Fibroblast of gingiva (primary cell): ENCODE measurements at regions not wholly inside any gene's neighbourhood (a gene's known extent, or its start where the extent isn't known, plus 50 kb on each side); places are given as distances from the start of the nearest gene placed in this dataset.
A peak's percentile ranks its signal among the peaks of the same experiment; 100 is the strongest.

ENCODE experiments used
- DNase-seq: peaks from one replicate; pipeline ENCODE4 v3.0.0-alpha.2; 2011; ENCODE audit warnings: low read depth

DNA sequence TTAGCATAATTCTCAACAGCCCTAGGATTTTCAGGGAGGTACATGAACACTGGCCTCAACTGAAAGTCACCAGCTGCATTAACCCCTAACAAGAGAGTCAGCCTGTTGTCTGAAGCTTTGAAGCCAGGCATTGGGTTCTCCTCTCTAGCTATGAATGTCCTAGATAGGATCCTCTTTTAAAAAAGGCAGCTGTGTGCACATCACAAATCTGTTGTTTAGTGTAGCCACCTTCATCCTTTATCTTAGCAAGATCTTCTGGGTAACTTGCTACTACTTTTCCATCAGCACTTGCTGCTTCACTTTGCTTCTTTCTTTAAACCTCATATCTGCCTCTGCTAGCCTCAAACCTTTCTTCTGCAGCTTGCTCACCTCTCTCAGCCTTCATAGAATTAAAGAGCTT, 1692.1 kb downstream of the EFNB2 start:
- DNase-seq = no peak

DNA sequence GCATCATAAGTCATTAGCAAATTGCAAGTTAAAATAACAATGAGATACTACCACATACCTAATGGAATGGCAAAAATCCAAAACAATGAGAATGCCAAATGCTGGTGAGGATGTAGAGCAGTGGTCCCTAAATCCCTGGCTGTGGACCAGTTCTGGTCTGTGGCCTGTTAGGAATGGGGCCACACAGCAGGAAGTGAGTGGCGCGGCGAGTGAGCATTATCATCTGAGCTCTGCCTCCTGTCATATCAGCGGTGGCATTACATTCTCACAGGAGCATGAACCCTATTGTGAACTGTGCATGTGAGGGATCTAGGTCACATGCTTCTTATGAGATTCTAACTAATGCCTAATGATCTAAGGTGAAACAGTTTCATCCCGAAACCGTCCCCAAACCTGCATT, 1694.4 kb downstream of the EFNB2 start:
- no peak for DNase-seq

GRCh38 chr13:104837756-104838155, 1697.7 kb downstream of the EFNB2 start:
- no peak for DNase-seq

DNA sequence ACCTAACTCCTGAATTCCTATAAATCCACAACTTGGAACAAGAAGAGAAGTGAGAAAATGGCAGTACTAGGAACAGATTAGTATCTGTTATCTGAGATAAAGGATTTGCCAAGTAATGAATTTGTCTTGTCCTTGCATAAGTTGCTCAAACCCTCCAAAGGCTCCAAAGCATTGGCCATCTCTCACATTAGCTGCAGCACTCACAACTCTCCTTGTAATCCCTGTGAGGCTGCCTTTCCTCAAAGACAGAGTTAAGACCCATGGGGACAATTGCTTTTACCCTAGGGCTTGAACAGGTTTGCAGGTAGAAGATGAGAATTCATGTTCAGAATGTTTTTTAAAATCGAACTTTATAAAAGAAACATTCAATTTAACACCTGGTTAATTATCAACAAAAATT, 1702.2 kb downstream of the EFNB2 start:
- DNase-seq = no peak

GRCh38 chr13:104832231-104832630, 1703.2 kb downstream of the EFNB2 start:
- no peak for DNase-seq

DNA sequence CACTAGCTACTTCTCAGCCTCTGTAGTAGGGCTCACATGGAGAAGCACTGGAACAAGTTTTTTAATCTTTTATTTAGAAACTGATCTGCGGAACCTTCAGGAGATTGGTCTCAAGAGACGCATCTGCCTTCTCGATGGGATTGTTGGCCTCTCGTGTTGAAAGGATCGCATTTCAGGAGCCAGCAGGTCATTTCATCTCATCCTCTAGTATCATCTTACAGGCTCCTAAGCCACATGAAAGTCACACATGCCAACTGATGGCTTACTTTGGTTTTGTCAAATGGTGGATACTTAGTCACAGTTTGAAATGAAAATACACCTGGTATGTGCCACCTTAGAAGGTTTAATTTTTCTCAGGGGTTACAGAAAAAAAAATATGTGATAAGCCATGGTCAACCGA, 1703.6 kb downstream of the EFNB2 start:
- DNase-seq = no peak

DNA sequence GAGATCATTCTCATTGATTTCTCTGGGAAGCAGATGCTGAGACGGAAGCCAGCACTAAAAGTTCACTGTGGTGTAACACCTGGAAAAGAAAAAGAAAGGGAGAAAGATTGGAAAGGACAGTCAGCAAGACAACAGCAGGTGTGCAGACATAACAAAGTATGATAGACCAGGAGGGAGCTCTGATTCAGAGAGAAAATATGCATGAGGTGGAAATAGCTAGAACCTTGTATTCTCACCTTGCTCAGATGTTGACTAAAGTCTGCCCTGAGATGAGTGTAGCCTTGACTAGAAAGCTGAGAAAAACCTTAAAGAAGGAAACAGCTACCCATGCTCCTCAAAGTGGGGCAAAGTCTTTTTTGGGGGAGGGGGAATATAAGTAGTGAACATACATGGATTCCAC, 1711.8 kb downstream of the EFNB2 start:
- no peak for DNase-seq

GRCh38 chr13:104823071-104823470, 1712.4 kb downstream of the EFNB2 start:
- DNase-seq = no peak

DNA sequence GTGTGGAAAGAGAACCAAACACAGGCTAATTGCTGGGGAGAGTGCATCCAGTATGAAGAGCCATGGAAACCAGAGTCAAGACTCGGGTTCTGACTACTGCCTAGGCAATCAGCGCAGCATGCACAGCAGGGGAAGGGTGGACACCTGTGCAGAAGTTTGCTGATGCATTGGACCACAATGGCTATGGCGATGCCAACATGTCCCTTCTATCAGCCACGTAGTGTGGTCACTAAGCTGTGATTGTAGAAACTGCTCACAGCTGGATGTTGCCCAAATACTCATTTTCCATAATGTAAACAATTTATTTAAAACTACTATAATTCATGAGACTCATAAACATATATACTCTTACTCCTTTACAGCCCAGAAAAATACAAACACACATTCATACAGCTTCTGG, 1718.2 kb downstream of the EFNB2 start:
- DNase-seq = no peak

GRCh38 chr13:104816726-104817125, 1718.7 kb downstream of the EFNB2 start:
- no peak for DNase-seq

DNA sequence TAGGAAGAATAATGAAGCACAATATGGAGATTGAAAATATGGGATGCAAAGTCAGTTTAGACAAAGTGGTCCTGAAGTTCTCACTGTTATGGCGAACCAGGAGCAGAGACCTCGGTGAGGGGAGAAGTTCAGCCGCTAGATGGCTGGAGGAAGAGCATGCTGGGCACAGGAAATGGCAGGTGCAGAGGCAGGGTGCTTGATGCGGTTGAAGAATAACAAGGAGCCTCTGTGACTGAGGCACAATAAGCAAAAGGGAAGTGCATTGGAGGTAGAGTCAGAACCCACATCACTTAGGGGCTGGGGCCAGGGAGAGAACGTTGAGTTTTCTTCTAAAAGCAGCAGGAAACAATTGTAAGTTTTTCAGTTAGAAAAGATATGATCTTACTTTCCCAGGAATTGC, 1725.2 kb downstream of the EFNB2 start:
- no peak for DNase-seq

DNA sequence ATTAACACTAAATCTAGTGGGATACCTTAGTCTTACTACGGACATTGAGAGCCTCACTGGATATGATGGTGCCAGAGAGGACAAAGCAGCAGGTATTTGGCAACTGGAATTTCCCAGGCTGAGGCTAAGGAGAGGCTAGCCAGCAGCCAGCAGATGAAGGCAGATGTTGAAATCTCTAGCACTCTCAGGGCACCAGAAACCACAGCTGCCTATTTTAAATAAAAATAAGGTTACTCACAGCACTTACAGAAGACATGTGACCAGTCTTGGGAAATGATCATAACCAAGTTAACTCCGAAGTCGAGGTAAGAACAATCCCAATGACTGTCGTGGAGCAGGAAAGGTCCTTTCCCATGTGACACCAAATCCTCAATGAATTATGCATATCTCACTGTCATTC, 1726.0 kb downstream of the EFNB2 start:
- no peak for DNase-seq

DNA sequence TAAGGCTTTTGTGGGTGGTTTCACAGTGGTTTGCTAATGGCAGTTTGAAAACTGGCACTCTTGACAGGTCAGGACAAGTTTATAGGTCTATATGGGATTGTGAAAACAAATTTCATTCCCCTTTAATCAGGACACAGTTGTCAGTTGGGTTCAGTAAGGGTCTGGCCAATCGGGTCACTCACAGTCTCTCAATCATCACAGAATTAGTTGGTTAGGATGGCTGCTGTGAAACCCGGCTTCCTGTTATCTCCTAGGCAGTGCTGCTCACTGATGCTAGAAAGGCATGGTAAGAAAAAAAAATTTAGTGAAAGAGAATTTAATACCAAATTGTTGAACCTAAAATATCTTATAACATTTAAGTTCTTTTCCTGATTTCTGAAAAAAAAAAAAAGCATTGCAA, 1730.1 kb downstream of the EFNB2 start:
- no peak for DNase-seq

DNA sequence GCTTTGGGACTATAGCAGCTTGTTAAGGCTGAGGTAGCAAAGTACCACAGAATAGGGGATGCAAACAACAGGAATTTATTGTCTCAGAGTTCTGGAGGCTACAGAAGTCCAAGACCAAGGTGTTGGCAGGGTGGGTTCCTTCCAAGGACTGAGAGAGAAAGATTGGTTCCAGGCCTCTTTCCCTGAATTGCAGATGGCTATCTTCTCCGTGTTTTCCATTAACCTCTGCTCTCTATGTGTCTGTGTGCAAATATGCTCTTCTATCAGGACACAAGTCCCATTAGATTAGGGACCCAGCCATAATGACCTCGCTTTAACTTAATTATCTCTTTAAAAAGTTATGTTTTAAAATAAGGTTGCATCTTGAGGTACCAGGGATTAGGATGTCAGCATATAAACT, 1732.9 kb upstream of the SLC10A2 start:
- no peak for DNase-seq

DNA sequence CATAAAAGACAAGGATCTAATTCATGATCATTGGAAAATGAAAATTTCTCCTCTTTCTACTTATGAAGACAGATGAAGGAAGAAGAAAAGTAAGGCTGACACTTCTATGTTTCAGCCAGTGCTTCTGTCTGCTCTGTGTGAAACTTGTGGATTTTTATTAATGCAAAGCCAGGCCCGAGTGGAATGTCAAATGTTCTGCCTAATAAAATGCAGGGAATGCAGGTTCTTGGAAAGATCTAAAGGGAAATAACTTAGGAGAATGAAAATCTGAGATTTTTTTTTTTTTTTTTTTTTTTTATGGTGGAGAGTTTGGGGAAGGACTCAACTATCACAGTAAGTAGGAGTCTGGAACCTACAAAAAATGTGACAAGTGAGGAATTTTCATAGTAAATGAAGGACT, 1732.3 kb upstream of the SLC10A2 start:
- no peak for DNase-seq

GRCh38 chr13:104796581-104796980, 1730.4 kb upstream of the SLC10A2 start:
- DNase-seq = no peak

GRCh38 chr13:104785952-104786351, 1719.7 kb upstream of the SLC10A2 start:
- no peak for DNase-seq

GRCh38 chr13:104784891-104785290, 1718.7 kb upstream of the SLC10A2 start:
- DNase-seq = no peak

- no peak for DNase-seq
Measured at GRCh38 chr13:104782741-104783140, 1716.5 kb upstream of the SLC10A2 start.

- peak; percentile 3 for DNase-seq
Measured at GRCh38 chr13:104779311-104779993, 1713.2 kb upstream of the SLC10A2 start.

- peak; percentile 2 for DNase-seq
Measured at GRCh38 chr13:104773775-104774174, 1707.6 kb upstream of the SLC10A2 start.

DNA sequence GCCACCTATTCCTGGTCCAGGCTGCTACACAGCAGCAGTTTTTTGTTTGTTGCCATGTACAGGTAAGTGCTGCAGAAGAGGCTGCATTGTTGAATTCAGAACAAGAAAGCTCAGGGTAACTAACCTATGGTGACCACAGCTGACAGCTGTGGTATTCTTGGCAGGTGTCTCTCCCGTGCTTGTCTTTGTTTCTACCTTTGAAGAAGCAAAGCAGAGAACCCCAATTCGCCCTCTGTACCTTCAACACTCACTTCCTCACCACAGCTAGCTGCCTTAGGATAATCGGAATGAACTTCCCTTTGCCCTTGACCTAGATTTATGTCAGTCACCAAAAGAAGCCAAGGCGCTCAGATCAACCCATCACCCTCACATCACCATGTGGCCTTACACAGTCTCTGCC, 1703.3 kb upstream of the SLC10A2 start:
- no peak for DNase-seq

DNA sequence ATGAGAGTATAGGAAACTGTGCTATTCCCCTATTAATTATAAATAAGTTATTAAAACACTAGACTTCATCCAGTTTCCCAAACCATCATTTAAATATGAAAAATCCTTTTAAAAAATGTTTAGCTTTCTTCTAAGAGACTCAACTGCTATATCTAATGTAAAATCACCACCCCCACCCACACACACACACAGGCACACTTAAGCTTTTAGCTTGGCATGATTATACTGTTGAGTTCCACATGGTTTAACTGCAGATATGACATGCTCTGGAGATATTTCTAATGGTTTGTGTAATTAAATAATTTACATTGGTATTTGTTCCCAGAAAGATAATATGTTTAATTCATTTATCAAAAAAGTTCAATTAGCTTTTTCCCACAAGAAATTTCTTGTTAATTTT, 1700.1 kb upstream of the SLC10A2 start:
- DNase-seq = no peak

DNA sequence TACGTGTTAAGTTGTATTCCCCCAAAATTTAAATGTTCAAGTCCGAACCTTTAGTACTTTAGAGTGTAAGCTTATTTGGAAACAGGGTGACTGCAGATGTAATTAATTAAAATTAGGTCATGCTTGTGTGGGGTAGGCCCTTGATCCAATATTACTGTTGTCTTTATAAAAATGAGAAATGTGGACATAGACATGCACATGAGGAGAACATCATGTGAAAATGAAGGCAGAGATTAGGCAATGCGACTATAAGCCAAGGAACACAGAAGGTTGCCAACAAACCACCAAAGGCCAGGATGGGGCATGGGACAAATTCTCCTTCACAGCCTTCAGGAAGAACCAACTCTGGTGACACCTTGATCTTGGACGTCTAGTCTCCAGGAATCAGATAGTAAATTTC, 1698.4 kb upstream of the SLC10A2 start:
- DNase-seq = no peak

DNA sequence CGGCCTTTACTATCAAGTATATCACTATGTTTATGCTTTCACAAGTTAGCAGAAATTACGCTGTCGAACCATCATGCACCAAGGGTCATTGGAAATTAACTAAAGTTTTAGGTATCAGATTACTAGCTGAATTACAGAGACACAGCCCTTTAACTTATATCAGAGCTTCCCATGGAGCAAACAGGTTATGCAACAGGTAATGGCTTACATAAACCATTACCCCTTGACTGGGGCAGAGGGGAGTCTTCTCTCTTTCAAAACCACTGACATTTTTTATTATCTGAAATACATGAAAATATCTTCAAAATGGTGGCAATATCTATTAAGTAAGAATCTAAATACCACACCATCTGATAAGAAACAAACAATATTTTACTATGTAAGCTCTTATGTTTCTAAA, 1692.9 kb upstream of the SLC10A2 start:
- no peak for DNase-seq
